ENCODE measurements at regions not wholly inside any gene's neighbourhood (a gene's known extent, or its start where the extent isn't known, plus 50 kb on each side); places are given as distances from the start of the nearest gene placed in this dataset.

- no peak overlapping the region for H3K27ac Mint-ChIP-seq
- H3K36me3 Mint-ChIP-seq, result peaks cover 37% of the 10 kb centered on the region
- POLR2A ChIA-PET, result no interaction called here
- TF ChIP-seq TEAD4 (CRISPR knock-in tag; IDR thresholded peaks at IDR 0.05) (no peak), ZMAT4 (CRISPR knock-in tag; IDR thresholded peaks at IDR 0.05) (no peak), PREB (CRISPR knock-in tag; IDR thresholded peaks at IDR 0.05; ENCODE audit: borderline replicate concordance) (no peak), ZNF423 (CRISPR knock-in tag; IDR thresholded peaks at IDR 0.05) (no peak), NFE2L1 (CRISPR knock-in tag; IDR thresholded peaks at IDR 0.05) (no peak), TCF7 (CRISPR knock-in tag; IDR thresholded peaks at IDR 0.05; ENCODE audit: low read depth) (no peak), AFF4 (CRISPR knock-in tag; IDR thresholded peaks at IDR 0.05; ENCODE audit: borderline replicate concordance) (no peak), ZNF532 (CRISPR knock-in tag; IDR thresholded peaks at IDR 0.05; ENCODE audit: borderline replicate concordance) (no peak), CREM (CRISPR knock-in tag; IDR thresholded peaks at IDR 0.05) (no peak), EMX1 (CRISPR knock-in tag; IDR thresholded peaks at IDR 0.05) (no peak), ZNF425 (CRISPR knock-in tag; conservative IDR thresholded peaks at IDR 0.05) (no peak), FOXJ3 (CRISPR knock-in tag; IDR thresholded peaks at IDR 0.05; ENCODE audit: borderline replicate concordance) (no peak), PRRX2 (CRISPR knock-in tag; IDR thresholded peaks at IDR 0.05) (no peak), ZNF671 (CRISPR knock-in tag; IDR thresholded peaks at IDR 0.05) (no peak), ESRRA (CRISPR knock-in tag; IDR thresholded peaks at IDR 0.05; ENCODE audit: borderline replicate concordance) (no peak), E2F4 (CRISPR knock-in tag; IDR thresholded peaks at IDR 0.05; ENCODE audit: borderline replicate concordance, low read depth) (no peak), PRDM15 (CRISPR knock-in tag; IDR thresholded peaks at IDR 0.05) (no peak)
- no peak for ATAC-seq
- H3K4me3 Mint-ChIP-seq, result no peak overlapping the region
- no peak for DNase-seq (ENCODE audit: low spot score)
- H3K4me1 Mint-ChIP-seq, result no peaks in the 10 kb centered on the region
- CTCF ChIA-PET, result no interaction called here
- H3K27me3 Mint-ChIP-seq (ENCODE audit: low read depth), result no peaks in the 10 kb centered on the region
- peaks cover 70% of the 10 kb centered on the region for H3K9me3 Mint-ChIP-seq
Measured at GRCh38 chr4:160217352-160217751, 1114.5 kb downstream of the RAPGEF2 start.

All from WTC11 (cell line).